Mucosa of descending colon (tissue), 3 donors: ENCODE measurements at regions not wholly inside any gene's neighbourhood (a gene's known extent, or its start where the extent isn't known, plus 50 kb on each side); places are given as distances from the start of the nearest gene placed in this dataset.

Source experiments
- ATAC-seq: fragments of 200-7000 bp; cut with Tn5 transposase; one replicate; pipeline ENCODE4 v1.9.1; 2020; ENCODE audit warnings: mild to moderate bottlenecking, moderate library complexity
- DNase-seq, 3 donors: peaks; one replicate each; pipeline ENCODE4 v3.0.0-alpha.2; 2020
- H3K36me3 ChIP-seq: fragments of 200-600 bp; one replicate; pipeline ENCODE4 v1.8.0; 2021; ENCODE audit warnings: low read depth, mild to moderate bottlenecking
- H3K4me1 ChIP-seq: fragments of 200-600 bp; one replicate; pipeline ENCODE4 v1.8.0; 2021; ENCODE audit warnings: low read depth, mild to moderate bottlenecking
- H3K4me3 ChIP-seq: fragments of 200-600 bp; one replicate; pipeline ENCODE4 v1.8.0; 2021; ENCODE audit warnings: mild to moderate bottlenecking
- H3K9me3 ChIP-seq: fragments of 200-600 bp; one replicate; pipeline ENCODE4 v1.8.0; 2021; ENCODE audit warnings: mild to moderate bottlenecking
- intact Hi-C, 2 donors: fragments of 100-400 bp; cut with DNase I in 1 of 2; cut with micrococcal nuclease in 1 of 2; formaldehyde crosslinking; loops; one replicate each; pipeline versions ENCODE4 v1.11.0 to v1.11.1; 2022; cut with DNase I, micrococcal nuclease
- TF ChIP-seq, protein P1 (sequence below): fragments of 200-600 bp; IDR thresholded peaks from one replicate; pipeline ENCODE4 v1.8.0; 2022; ENCODE audit warnings: antibody characterized with exemption, mild to moderate bottlenecking
- donor health status: DM: no; HTN: no; CAD: no; lungs with moderate emphysema.
- donor health status: DM: no; HTN: no; CAD: no.
- donor health status: DM: no; HTN: yes; CAD: no.

DNA sequence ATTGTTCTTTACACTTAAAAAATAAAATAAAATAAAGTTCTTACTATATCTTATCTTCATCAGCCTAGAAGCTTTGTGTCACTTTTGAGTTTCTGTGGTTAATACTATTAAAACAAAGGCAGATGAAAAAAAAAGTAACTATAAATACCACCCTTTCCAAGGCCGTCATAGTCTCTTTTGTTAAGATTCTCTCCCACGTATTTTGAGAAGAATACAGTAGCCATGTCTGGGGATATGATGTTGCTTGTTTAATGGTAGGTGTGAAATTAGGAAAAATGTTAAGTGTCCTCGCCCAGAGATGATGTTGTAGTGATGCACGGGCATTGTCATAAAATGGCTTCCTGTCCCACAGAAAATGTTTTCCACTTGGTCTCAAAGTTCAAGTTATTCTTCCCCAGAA, 223.9 kb downstream of the NEBL start:
- intact Hi-C loops: no loop called here
- DNase-seq: no peak
- Histone ChIP-seq H3K9me3 (no peaks in the 10 kb centered on the region), H3K36me3 (no peaks in the 10 kb centered on the region), H3K4me1 (peaks cover 3% of the 10 kb centered on the region), H3K4me3 (no peak overlapping the region)
- TF ChIP-seq, protein P1, sequence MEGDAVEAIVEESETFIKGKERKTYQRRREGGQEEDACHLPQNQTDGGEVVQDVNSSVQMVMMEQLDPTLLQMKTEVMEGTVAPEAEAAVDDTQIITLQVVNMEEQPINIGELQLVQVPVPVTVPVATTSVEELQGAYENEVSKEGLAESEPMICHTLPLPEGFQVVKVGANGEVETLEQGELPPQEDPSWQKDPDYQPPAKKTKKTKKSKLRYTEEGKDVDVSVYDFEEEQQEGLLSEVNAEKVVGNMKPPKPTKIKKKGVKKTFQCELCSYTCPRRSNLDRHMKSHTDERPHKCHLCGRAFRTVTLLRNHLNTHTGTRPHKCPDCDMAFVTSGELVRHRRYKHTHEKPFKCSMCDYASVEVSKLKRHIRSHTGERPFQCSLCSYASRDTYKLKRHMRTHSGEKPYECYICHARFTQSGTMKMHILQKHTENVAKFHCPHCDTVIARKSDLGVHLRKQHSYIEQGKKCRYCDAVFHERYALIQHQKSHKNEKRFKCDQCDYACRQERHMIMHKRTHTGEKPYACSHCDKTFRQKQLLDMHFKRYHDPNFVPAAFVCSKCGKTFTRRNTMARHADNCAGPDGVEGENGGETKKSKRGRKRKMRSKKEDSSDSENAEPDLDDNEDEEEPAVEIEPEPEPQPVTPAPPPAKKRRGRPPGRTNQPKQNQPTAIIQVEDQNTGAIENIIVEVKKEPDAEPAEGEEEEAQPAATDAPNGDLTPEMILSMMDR: no peak
- no peak for ATAC-seq

DNA sequence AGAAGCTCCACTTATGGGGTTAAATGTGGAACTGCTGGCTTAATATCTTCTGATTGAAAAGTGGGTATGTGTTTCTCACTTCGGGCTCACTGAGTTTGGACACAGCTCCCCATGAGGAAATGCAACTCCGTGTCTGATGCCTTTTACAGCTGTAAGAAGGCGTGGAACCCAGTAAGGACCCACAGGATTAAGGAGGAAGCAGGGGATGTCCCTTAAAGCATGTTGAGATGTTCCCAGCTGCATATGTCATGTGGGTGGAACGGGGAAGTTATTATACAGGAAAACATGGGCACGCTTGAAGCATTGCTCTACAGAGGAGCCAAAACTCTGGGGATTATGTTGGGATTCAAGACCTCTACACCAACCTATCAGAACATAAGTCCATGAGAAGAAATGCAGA, 224.4 kb downstream of the NEBL start:
- Histone ChIP-seq H3K9me3 (no peaks in the 10 kb centered on the region), H3K4me1 (peaks cover 3% of the 10 kb centered on the region), H3K4me3 (no peak overlapping the region), H3K36me3 (no peaks in the 10 kb centered on the region)
- intact Hi-C loops: no loop called here
- TF ChIP-seq, protein P1: no peak
- DNase-seq: no peak
- ATAC-seq: peak; percentile 41

DNA sequence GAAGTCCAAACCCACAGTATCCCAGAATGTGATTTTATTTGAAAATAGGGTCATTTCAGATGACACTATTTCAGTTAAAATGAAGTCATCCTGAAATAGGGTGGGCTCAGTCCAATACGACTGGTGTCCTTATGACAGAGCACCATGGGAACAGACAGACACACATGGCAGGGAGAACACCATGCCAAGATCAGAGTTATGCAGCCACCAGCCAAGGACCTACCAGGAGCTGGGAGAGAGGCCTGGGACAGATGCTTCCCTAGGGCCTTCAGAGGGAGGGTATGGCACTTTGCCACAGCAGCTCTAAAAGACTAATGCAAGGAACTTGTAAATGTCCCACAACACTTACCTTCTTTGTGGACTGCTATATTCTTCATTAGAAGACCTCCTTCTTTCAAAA, 226.5 kb downstream of the NEBL start:
- intact Hi-C loops: no loop called here
- Histone ChIP-seq H3K36me3 (no peaks in the 10 kb centered on the region), H3K4me1 (no peaks in the 10 kb centered on the region), H3K4me3 (no peak overlapping the region), H3K9me3 (no peaks in the 10 kb centered on the region)
- DNase-seq: no peak
- TF ChIP-seq, protein P1: no peak
- no peak for ATAC-seq

DNA sequence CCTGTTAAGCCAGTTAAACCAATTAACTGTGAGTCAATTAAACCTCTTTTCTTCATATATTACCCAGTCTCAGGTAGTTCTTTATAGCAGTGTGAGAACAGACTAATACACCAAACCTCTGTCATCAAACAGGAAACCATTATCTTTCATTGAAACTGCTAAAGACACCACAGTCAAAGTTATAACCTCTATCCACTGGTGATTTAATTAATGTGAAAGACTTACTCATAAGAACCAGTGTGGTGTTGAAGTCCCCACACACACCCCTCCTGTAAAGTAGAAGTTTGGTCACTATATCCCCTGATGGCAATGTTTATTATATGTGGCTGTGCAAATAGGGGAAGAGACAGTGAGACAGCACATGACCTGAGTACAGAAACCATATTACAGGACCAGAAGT, 228.1 kb downstream of the NEBL start:
- H3K4me1 ChIP-seq: no peaks in the 10 kb centered on the region
- intact Hi-C loops: no loop called here
- no peak for ATAC-seq
- TF ChIP-seq, protein P1: no peak
- DNase-seq: no peak
- no peaks in the 10 kb centered on the region for H3K36me3 ChIP-seq
- no peak overlapping the region for H3K4me3 ChIP-seq
- no peaks in the 10 kb centered on the region for H3K9me3 ChIP-seq

DNA sequence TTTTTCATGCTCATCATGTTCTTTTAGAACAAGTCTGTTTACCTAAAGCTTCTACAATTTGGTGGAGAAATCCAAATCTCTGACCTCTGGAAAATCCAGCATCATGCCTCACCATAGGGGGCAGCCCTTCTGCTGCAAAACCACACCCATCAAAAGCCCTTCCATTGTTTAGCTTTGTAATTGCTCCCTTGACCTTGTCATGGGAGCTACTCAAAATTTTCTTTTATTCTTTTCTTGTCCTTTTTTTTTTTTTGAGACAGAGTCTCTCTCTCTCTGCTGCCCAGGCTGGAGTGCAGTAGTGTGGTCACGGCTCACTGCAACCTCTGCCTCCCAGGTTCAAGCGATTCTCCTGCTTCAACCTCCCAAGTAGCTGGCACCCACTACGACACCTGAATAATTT, 234.4 kb downstream of the NEBL start:
- Histone ChIP-seq H3K9me3 (no peaks in the 10 kb centered on the region), H3K4me1 (no peaks in the 10 kb centered on the region), H3K4me3 (no peak overlapping the region), H3K36me3 (no peaks in the 10 kb centered on the region)
- intact Hi-C loops: no loop called here
- no peak for DNase-seq
- TF ChIP-seq, protein P1: no peak
- no peak for ATAC-seq

DNA sequence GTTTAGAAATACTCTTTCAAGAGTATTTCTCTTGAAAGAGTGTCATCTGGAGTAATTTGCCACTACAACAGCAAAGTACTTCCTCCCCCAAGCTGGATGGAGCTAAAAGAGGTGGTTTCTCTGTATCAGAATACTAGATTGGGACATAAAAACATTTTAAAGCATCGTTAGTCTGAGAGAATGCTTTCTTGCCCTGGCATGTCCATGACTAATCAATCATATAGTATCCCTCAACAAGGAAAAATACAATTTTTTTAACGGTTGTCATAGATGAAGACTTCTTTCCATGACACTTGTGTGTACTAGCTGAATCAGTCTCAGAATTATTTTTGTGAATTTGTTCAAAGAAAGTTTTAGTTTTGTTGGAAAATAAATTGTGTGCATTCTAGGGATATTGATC, 237.9 kb downstream of the NEBL start:
- TF ChIP-seq, protein P1: no peak
- intact Hi-C loops: no loop called here
- Histone ChIP-seq H3K36me3 (no peaks in the 10 kb centered on the region), H3K9me3 (no peaks in the 10 kb centered on the region), H3K4me3 (no peak overlapping the region), H3K4me1 (no peaks in the 10 kb centered on the region)
- DNase-seq (no peak), ATAC-seq (no peak)
